Renal cortex interstitium (tissue), 11 donors: ENCODE measurements at regions not wholly inside any gene's neighbourhood (a gene's known extent, or its start where the extent isn't known, plus 50 kb on each side); places are given as distances from the start of the nearest gene placed in this dataset.

Source experiments
- DNase-seq, 11 donors: peaks; one replicate each; pipeline ENCODE4 v3.0.0-alpha.2; 2013; ENCODE audit warnings: low read depth in 9 of 11, low spot score in 4 of 11; ENCODE audit errors: extremely low read depth in 1 of 11

DNA sequence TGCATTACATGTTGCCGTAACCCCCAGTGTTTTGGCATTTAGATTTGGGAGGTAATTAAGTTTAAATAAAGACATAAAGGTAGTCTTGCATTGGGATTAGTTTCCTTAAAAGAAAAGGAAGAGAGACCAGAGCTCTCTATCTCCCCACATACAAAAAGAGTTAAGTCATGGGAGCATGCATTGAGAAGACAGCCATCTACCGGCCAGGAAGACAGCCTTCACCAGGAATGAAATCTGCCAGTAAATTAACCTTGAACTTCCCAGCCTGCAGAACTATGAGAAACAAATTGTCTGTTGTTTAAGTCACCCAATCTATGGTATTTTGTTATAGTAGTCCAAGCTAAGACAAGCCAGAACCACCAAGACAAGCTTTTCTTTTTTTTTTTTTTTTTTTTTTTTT is 567.0 kb upstream of the CDH18 start:
- no peak for DNase-seq

DNA sequence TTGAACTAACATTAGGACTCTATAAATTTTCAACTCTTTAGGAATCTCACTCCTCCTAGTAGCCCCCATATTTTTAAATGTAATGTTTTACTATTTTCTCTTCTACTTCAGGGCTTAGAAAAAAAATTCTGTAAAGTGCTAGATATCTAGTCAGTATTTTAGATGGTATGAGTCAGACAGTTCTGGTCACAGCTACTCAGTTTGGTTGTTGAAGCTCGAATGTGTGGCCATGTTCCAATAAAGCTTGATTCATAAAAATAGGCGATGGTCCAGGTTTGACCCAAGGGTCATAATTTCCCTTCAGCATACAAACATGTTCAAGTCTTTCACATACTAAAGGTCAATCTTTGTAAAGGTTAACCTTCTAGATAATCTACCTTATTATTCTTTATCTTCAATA is 566.0 kb upstream of the CDH18 start:
- DNase-seq = no peak

DNA sequence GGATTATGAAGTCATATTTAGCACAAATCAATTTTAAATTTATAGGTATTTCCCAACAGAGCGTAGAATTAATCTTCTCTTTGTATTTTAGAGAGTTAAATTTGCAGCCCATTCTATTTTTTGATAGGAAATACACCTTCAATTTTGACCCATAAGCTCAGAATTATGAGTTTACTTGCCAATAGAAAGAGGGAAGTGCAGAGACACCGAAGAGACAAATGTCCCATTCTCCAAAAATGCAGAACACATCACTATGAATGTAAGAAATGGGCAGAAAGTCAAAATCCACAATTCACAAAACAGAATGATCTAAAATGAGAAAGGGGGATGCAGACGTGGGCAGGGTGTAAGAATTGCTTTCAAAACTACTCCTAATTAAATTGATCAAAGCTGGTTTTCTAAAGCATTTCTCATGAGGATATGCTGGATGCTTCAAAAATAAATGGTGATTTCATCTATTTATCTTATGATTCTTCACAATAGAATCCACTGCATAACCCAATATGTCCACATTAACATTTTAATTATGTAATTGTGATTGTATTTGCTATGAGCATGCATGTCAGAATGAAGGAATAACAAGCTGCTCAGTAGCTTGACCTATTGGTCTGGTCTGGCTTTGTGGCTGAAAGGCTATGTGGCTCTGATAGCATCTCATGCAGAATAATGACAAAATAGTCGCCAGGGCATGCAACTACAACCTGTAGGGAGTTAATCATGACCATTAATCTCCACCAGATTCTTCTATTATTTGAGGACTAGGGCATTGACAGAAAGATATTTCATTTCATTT is 550.1 kb upstream of the CDH18 start:
- DNase-seq = no peak

DNA sequence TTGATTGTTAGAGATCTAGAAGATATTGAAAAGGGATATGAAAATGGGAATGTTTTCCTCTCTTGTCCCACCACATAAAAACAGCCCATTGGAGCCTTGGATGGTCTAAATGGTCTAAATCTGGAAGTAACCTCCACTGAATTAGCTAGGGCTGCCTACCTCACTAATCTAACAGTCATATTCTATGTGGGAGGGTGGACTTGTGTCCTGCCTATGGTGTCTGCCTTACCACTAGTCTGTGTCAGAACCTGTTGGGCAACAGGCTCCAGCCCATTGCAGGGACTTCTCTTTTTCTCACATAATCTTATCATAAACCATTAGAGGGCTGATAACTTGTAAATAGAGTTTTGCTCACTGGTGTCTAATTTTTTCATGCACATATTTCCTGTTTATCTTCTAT is 548.8 kb upstream of the CDH18 start:
- no peak for DNase-seq

DNA sequence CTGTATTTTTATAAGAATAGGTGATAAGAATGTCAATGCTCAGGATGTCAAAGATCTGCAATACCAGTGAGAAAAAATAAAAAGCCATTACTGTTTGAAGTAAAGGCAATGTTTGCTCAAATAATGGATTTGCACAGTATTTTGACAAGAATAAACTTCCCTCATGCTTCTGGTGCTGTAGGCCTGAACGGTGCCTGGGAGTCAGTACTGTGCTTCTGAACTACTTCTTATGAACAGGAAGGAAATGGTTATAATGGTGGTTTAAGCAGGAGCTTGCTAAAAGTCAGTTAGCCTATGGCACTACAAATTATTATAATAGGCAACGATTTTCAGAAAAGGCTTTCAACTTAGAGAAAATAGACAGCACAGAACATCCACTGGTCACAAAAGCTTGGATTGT is 548.3 kb upstream of the CDH18 start:
- no peak for DNase-seq

DNA sequence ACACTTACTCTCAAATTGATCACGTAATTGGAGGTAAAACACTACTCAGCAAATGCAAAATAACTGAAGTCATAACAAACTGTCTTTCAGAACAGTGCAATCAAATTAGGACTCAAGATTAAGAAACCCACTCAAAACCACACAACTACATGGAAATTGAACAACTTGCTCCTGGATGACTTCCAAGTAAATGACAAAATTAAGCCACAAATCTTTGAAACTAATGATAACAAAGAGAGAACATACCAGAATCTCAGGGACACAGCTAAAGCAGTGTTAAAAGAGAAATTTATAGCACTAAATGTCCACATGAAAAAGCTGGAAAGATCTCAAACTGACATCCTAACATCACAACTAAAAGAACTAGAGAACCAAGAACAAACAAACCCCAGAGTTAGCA is 540.5 kb upstream of the CDH18 start:
- DNase-seq = no peak

DNA sequence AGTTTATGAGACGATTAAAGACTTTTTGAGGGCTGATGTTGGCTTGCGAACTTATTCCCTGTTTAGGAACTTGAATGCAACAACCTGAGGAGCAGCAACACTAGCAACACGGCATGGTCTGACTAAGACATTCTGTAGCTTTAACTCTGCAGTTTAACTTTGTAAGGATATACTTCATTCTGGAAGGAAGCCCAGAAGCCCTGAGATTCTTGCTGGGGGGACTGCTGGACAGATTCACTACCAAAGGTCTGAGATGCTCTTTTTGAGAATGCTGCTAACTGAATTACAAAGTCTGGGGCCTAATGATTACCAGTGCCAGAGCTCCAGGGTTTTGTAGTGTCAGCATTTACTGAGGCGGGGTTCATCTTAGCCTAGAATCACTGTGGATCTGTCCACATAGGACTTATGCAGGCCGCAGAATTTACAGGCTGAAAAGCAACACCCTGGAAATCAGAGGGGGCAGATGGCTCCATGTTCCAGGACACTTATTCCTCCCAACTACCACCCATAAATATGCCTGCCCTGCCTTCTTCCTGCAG is 537.1 kb upstream of the CDH18 start:
- no peak for DNase-seq

DNA sequence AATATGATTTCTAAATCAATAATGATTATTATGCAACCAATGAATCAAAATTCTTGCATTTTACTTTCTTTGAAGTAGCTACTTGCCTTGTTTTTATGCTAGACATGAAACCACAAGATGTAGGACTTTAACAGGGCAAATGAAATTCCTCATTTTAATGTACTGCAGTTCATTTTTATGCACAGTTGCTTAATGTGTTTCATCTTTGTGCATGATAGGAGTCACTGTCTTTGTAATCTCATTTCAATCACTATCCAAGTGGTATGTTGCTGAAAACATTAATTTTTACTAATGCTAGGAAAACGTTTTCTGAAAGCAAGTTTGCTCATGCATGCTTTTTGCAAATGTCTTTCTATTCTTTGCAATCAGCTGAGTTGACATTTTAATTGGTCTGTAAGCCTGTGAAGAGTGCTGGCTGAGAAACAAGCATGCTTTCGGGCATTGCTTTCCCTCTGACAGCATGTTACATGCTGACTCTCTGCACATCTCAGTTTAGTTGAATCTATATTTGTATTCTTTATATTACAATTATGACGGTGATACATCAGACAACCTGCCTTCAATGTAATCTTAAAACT is 535.0 kb upstream of the CDH18 start:
- DNase-seq = no peak

DNA sequence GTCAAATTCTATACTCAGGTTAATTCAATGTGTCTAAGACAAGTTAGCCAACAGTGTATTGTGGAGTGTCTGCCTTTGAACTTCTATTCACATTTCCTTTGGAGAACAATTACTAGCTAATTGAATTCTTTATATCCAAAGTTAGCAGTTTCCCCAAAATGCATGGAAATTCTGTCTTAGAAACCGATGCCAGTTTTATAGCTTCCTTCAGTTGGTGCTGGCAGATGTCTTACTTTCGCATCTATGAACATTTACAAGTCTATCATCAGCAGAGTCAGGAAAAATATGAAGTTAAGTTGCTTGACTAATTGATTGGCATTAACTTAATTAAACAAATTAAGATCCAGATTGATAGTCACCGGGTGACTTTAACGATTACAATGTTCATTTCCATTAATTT is 527.6 kb upstream of the CDH18 start:
- no peak for DNase-seq

DNA sequence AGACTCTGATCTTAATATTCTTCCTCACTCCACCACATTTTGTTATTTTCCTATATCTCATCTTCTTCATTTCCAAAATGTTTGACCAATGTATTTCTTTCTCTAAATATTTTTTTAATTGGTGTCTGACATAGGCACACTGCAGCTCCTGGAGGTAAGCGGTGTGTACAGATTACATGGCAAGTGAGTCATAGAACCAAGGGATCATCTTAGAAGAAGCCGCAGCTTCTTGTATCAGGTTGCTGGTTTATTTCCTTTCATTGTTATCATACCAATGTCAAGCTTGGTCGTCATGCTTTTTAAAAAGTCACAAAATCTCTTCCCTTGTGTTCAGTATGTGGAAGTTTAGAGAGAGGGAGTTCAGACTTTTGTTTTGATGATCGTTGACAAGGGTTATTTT is 526.1 kb upstream of the CDH18 start:
- DNase-seq = no peak

DNA sequence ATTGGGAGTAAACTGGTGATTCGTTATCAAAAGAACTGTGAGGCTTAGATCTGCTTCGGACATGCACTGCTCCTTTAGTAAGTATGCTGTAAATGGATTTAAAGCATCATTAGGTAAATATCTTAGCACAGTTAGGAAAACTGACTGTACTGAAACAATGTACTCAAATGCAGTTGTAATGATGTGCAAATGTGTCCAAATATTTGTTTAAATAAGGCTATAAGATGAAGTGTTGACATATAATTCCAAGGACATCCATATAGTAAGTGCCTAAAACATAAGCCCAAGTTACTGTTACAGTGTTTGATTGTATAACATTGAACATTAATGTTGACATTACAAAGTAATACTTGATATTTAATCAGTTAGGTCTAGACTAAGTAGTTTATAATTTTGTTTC is 512.5 kb upstream of the CDH18 start:
- no peak for DNase-seq

DNA sequence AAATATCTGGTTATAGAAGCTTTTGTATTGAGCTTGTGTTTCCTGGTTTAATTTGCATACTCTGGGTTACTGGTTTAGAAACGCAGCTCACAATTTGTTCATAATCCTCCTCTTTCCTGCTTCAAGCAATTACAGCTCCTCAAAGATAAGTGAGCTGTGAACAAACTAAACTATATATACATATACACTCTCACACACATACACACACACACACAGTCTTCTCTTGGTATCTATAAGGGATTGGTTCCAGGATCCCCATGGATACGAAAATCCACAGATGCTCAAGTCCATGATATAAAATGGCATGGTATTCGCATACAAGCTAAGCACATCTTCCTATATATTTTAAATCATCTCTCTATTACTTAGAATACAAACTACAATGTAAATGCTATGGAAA is 510.9 kb upstream of the CDH18 start:
- DNase-seq = no peak

DNA sequence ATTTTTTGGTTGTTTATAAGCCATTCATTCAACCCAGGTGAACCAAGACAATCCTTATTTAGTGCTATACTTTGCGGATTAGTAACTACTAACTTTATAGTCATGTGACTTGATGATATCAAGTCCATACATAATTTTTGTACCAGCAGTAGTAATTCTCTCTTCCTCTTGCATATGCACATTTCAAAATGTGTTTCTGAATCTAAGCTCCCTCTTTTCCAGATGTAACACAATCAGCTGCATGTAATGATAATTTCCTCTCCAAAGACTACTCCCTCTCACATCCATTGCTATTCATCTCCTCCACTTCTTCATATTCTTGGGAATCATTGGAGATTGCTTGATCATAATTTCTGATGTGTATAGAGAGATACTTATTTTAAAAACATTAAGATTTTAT is 510.1 kb upstream of the CDH18 start:
- DNase-seq = no peak

DNA sequence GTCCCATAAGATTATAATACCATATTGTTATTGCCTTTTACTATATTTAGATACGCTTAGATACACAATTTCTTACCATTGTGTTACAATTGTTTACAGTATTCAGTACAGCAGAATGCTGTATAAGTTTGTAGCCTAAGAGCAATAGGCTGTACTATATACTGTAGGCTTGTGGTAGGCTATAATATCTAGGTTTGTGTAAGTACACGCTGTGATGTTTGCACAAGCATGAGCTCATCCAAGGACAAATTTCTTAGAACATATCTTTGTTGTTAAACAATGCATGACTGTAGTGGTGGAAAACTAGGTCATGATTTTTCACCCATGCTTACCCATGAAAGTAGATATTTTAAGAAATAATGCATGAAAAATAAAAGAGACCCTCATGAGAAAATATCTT is 509.4 kb upstream of the CDH18 start:
- DNase-seq = no peak

DNA sequence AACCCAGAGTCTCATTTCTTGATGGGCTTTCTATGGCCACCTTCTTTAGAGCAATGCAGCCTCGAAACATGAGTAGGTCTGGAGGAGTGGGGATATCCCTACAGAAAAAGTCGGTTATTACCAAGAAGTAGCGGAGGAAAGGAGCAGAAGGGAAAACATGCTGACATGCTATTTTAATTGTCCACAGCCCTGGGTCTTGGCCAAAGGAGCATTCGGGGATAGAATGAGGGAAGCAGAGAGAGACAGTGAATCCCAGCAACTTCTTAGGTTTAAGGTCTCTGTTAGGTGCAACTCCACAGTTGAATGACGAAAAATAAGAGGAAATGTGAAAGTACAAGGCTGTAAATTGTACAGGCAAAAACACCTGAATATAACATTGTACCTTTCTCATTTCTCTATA is 506.7 kb upstream of the CDH18 start:
- DNase-seq = no peak

DNA sequence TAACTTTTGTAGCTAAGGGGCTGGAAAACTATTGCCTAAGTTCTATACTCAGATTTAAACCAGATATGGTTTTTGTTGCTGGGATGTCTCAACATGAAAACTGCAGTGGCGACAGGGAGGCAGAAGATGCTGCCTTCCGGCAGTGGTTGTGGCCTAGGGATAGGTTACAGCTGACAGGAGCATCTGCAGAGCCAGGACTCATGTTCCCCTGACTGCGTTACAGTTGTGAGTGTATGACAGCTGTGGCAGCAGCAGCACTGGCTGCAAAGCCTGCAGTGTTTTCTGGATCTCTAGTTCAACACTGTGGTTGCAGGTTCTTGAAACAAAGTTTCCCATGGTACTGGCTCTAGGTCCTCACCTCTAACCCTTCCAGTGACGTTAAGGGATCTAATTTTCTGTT is 498.8 kb upstream of the CDH18 start:
- no peak for DNase-seq

DNA sequence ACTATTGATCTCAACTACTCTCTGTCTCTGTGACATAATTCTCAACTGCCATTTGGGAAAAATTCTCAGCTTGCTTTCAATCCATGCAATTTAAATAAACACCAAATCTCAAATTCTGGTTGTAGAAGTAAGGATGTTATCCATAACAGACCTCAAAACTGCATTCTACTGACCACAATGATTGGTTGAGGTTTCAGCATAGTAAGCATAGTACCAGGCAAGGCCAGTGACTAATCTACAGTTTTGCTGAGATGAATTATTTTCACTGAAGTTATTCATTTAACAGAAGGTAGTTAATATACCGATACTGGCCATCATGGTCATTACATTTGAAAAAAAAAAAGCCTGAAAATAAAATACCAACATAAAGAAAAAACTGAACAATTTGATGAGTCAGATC is 488.0 kb upstream of the CDH18 start:
- no peak for DNase-seq

DNA sequence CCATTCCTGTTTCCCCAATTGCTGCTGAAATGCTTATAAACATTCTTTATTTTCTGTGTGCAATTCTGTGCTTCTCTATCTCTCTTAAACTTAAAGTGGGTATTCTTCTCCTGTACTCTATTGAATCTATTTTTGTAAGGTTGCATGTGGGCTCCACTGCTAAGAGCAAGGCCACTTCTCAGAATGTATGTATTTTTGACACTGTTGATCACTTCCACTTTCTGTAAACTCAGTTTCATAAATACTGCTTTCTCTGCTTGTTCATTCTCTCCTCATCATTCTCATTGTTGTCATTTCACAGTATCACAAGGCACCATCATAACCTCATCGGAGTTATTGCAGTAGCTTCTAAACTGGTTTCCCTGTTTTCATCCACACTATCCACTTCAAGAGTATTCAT is 483.0 kb upstream of the CDH18 start:
- no peak for DNase-seq

DNA sequence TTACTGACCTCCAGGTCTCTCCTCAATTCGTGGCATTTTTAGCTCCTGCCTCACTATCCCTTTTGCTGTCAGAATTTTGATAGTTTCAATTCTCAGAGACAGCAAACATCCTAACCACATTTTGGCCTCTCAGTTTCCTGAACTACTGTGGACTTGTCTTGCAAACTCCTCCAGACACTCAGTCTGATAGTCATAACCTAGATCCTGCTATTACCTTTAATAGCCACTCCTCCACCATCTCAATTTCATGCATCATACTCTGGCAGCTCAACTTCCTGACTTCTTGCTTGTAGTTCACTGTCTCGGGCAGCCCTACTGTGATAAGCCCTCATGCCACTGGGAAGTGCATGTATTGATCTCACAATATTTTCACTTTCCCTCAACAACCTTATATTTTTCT is 481.8 kb upstream of the CDH18 start:
- DNase-seq = no peak

DNA sequence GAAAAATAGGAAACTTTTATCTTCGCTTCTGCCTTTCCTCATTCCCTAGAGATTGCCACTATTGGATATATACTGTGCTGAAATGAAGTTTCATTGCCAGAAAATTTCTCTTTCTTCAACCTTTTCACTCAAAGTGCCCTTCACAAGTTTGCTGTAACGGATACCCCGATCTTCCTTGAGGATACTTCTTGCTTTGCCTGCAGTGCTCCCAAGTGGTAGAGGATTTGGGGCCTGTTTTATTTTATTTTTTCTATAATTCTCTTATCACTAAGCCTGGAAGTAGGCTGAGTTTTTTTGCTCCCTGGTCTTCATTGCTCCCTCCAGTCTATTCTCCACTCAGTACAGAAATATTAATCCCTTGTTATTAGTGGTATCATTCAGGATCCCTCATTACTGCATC is 481.4 kb upstream of the CDH18 start:
- no peak for DNase-seq

DNA sequence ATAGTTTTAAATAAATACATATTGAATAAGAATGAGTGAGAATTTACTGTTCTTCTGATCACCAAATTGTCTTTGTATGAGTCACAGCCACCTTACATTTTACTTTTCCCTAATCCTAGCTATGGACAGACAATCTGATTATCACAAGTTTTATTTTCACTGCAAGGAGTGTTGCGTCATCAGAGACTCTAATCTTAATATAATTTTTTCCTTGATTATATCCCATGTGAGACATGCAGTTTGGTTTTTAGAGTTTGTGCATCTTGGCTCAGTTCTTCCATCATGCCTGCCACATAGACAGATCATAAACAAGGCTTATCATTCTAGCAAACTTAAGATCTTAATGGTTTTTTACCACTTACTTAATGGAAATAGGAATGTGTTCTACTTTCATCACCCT is 478.5 kb upstream of the CDH18 start:
- no peak for DNase-seq
